ENCODE measurements at regions not wholly inside any gene's neighbourhood (a gene's known extent, or its start where the extent isn't known, plus 50 kb on each side); places are given as distances from the start of the nearest gene placed in this dataset.
A peak's percentile ranks its signal among the peaks of the same experiment; 100 is the strongest.
"Not testable (repeated sequence)": the region's sequence is repeated elsewhere in the genome, so short reads cannot be mapped to it uniquely, and the experiment has no call there.

DNA sequence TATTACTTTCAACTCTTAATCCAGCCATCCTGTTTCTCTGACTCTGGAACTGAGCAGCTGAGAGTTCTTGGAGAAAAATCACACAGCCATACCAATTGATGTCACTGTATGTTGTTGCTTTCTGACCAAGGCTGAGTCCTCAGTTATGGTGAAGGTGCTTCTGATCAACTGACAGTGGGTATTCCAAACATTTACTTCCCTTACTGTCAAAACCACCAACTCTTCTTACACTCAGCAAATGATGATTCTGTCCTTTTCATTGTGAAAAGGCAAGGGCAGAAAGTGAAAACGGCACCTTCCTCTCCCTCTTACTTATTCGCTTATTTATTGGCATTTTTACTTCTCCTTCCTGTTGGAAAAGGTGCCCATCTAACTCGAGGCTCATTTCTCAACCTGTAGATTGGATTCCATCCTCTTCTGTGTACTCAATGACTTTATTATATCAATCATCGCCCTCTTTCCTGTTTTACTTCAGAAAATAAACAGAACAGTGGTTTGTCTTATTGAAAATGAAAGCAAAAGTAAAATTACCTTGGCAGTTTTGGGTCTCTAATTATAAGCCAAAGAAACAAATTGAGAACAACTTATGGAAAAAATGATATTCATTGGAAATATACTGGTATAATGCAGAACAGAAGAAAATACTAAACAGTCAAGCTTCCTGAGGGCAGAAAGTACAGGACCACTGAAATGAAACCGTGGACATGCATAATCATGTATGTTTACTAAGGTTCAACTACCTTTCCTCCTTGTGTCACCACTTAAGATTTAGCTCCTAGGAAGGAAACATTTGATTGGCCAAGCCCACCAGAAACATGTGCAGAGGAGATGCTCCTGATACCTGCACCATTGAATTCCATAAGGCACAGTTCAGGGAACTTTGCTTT is 104.5 kb upstream of the CHD1 start:
- peak overlapping the region; percentile 35; the same call in 1 of the 2 replicates for H3K4me3 ChIP-seq (ENCODE audit: low read depth, low read length)
- no peak for DNase-seq (ENCODE audit: low read depth, low spot score)
- TF ChIP-seq, protein P1, sequence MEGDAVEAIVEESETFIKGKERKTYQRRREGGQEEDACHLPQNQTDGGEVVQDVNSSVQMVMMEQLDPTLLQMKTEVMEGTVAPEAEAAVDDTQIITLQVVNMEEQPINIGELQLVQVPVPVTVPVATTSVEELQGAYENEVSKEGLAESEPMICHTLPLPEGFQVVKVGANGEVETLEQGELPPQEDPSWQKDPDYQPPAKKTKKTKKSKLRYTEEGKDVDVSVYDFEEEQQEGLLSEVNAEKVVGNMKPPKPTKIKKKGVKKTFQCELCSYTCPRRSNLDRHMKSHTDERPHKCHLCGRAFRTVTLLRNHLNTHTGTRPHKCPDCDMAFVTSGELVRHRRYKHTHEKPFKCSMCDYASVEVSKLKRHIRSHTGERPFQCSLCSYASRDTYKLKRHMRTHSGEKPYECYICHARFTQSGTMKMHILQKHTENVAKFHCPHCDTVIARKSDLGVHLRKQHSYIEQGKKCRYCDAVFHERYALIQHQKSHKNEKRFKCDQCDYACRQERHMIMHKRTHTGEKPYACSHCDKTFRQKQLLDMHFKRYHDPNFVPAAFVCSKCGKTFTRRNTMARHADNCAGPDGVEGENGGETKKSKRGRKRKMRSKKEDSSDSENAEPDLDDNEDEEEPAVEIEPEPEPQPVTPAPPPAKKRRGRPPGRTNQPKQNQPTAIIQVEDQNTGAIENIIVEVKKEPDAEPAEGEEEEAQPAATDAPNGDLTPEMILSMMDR (IDR thresholded peaks at IDR 0.05; ENCODE audit: insufficient read depth, low read length, missing control alignments): no peak
- ChIA-PET CTCF (interaction anchor here (0.9 to 3.6 kb wide), 25 partner anchors 8 to 193 kb away, joined by 3 to 75 read pairs (median 5); no protein-coding TSS in a partner anchor), POLR2A (no interaction called here)

DNA sequence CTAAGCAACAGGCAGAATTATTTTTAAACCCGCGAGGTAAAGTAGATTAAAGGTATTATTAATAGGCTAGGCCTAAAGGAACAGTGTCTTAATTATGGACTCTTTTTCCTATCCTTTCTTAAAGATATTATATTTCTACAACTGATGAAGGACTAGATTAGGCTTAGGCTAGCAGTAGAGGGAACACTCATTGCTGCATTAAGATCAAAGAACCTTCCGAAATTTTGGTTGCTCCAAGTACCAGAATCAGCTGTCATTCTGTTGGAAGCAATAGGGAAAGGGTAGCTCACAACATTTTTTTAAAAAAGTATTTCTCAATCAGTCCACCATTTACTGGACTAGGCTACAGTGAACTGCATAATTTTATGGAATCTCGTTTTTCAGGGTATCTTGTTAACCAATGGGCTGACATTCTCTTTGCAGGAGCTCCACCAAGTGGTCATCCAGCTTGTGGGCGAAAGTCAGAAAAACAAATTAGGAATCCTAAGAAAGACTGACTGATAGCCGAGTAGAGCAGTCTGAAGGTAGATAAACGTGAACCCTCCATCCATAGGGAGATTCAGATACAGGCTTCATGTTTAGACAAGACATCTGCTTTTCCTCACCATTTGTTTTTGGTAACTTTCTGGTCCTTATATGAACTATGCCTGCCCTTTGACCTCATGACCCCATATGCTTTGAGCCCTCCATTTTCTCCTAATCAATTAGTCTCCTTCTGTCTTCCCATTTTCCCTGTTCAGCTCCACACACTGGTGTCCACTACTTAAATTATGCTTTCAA is 103.6 kb upstream of the CHD1 start:
- DNase-seq (ENCODE audit: low read depth, low spot score): peak; percentile 45
- ChIA-PET CTCF (interaction anchor here (0.7 to 3.6 kb wide), 30 partner anchors 9 to 256 kb away, joined by 3 to 75 read pairs (median 5); no protein-coding TSS in a partner anchor), POLR2A (no interaction called here)
- TF ChIP-seq, protein P1 (IDR thresholded peaks at IDR 0.05; ENCODE audit: insufficient read depth, low read length, missing control alignments): peak; percentile 60
- H3K4me3 ChIP-seq (ENCODE audit: low read depth, low read length): no peak overlapping the region

DNA sequence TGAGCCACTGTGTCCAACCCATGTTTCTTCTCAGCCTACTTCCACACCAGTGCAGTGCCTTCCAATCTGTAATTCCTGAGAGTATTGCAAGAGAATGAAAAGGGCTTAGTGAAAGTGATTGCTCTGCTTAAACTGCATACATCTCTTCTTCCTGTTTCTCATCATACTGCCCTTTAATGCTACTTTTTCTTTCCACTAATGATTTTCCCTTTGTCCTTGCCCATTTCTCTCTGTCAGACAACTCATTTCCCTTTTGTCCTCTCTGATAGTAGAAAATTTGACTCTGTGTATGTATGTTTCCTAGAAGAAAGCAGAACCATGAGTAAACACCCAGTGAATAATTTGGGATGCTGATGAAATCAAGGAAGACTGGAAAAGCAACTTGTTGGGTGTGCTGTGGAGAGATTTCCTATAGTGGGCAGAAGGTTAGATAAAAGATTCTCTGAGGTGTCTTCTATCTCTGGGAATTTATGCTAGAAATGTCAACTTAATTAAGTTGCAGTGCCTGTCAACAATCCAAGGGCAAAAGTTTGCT is 102.2 kb upstream of the CHD1 start:
- POLR2A ChIA-PET: no interaction called here
- H3K4me3 ChIP-seq (ENCODE audit: low read depth, low read length): no peak overlapping the region
- no peak for DNase-seq (ENCODE audit: low read depth, low spot score)
- TF ChIP-seq, protein P1 (IDR thresholded peaks at IDR 0.05; ENCODE audit: insufficient read depth, low read length, missing control alignments): no peak
- CTCF ChIA-PET: interaction anchor here (1.6 to 3.6 kb wide), 4 partner anchors 29 to 127 kb away, joined by 5 to 75 read pairs (median 41); no protein-coding TSS in a partner anchor

DNA sequence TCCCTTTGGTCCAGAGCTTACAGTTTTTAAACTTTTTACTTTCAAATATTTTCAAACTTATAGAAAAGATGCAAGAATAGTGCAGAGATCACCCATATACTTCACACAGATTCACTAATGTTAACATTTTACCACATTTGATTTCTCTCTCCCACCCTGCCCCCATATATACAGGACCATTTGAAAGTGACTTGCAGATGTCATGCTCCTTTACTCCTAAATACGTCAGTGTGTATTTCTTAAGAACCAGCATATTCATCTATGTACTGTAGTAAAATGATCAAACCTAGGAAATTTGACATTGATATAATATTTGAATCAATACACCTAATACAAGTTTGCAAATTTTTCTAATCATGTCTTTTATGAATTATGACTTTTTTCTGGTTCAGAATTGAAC is 100.4 kb upstream of the CHD1 start:
- TF ChIP-seq, protein P1 (IDR thresholded peaks at IDR 0.05; ENCODE audit: insufficient read depth, low read length, missing control alignments): no peak
- ChIA-PET CTCF (interaction anchor here (0.8 to 4.4 kb wide), 4 partner anchors 10 to 125 kb away, joined by 3 to 24 read pairs (median 4); no protein-coding TSS in a partner anchor), POLR2A (no interaction called here)
- H3K4me3 ChIP-seq (ENCODE audit: low read depth, low read length): no peak overlapping the region
- no peak for DNase-seq (ENCODE audit: low read depth, low spot score)

DNA sequence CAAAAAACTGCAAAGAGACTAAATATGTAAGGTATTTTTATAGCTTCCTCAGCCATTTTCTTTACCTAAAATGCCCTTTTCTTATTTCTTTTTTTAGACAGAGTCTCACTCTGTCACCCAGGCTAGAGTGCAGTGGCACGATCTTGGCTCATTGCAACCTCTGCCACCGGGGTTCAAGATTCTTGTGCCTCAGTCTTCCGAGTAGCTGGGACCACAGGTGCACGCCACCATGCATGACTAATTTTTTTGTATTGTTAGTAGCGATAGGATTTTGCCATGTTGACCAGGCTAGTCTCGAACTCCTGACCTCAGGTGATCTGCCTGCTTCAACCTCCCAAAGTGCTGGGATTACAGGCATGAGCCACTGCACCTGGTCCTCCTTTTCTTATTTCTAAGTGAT is 99.4 kb upstream of the CHD1 start:
- POLR2A ChIA-PET; H3K4me3 ChIP-seq (ENCODE audit: low read depth, low read length); DNase-seq (ENCODE audit: low read depth, low spot score): not testable (repeated sequence)
- CTCF ChIA-PET: interaction anchor here (0.6 to 4.4 kb wide), 3 partner anchors 9 to 167 kb away, joined by 3 to 24 read pairs (median 3); no protein-coding TSS in a partner anchor

DNA sequence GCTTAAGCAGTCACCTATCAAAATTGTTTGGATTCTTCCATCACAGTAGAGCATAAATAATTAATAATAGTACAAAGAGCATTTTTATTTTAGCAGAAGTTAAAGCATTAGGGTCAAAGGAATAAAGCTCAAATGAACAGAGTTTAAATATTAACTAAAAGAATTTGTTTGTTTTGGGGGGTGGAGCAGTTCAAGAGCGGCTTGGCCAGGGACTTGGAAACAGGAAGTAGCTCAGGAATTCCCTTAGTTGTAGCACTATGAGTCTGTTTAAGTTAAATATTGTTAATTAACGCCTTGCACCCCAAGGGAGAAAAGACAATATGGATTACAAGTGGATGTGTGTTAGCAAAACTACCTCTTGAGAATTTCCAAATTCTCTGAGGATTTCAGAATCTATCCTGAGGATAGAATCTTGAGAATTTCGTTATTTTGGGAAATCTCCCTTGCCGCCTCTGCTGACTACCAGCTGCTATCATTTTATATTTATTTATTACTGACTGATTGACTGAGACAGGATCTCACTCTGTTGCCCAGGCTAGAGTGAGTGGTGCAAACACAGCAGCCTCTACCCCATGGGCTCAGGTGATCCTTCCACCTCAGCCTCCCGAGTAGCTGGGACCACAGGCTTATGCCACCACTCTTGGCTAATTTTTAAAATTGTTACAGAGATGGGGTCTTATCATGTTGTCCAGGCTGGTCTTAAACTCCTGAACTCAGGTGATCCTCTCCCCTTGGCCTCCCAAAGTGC is 96.7 kb upstream of the CHD1 start:
- TF ChIP-seq, protein P1 (IDR thresholded peaks at IDR 0.05; ENCODE audit: insufficient read depth, low read length, missing control alignments): no peak
- no peak overlapping the region for H3K4me3 ChIP-seq (ENCODE audit: low read depth, low read length)
- CTCF ChIA-PET: interaction anchor here (4.4 kb wide), 1 partner anchor 121 kb away, joined by 24 read pairs; no protein-coding TSS in a partner anchor
- POLR2A ChIA-PET: interaction anchor here (1.1 kb wide), 1 partner anchor 96 kb away, joined by 3 read pairs; no protein-coding TSS in a partner anchor
- DNase-seq (ENCODE audit: low read depth, low spot score): no peak

Measured in AG04449 (cell line).